WTC11 (cell line): ENCODE measurements at regions not wholly inside any gene's neighbourhood (a gene's known extent, or its start where the extent isn't known, plus 50 kb on each side); places are given as distances from the start of the nearest gene placed in this dataset.

ENCODE experiments used
- ATF3 ChIP-seq: sonication (generic); formaldehyde crosslinking; conservative IDR thresholded peaks from 2 replicates; pipeline ENCODE4 v1.8.1; 2022; ENCODE audit warnings: mild to moderate bottlenecking, missing genetic modification reagents
- CTCF ChIP-seq: fragments of 200-600 bp; IDR thresholded peaks from 2 replicates; pipeline ENCODE4 v1.8.0; 2022; ENCODE audit warnings: antibody characterized with exemption
- FOXP1 ChIP-seq: sonication (generic); formaldehyde crosslinking; IDR thresholded peaks from 2 replicates; pipeline ENCODE4 v1.8.0; 2022; ENCODE audit warnings: missing genetic modification reagents, mild to moderate bottlenecking, moderate library complexity, borderline replicate concordance
- FOXP4 ChIP-seq: sonication (generic); formaldehyde crosslinking; IDR thresholded peaks from 2 replicates; pipeline ENCODE4 v1.8.0; 2022; ENCODE audit warnings: mild to moderate bottlenecking, missing genetic modification reagents
- SP1 ChIP-seq: sonication (generic); formaldehyde crosslinking; conservative IDR thresholded peaks from 2 replicates; pipeline ENCODE4 v1.8.1; 2022; ENCODE audit warnings: missing genetic modification reagents
- TCF7 ChIP-seq: sonication (generic); formaldehyde crosslinking; IDR thresholded peaks from 2 replicates; pipeline ENCODE4 v1.8.0; 2022; ENCODE audit warnings: mild to moderate bottlenecking, low read depth, missing genetic modification reagents, moderate library complexity
- TP53 ChIP-seq: sonication (generic); formaldehyde crosslinking; IDR thresholded peaks from 2 replicates; pipeline ENCODE4 v1.8.1; 2023; ENCODE audit warnings: mild to moderate bottlenecking, missing genetic modification reagents
- ZNF317 ChIP-seq: sonication (generic); formaldehyde crosslinking; IDR thresholded peaks from 2 replicates; pipeline ENCODE4 v1.8.1; 2023; ENCODE audit warnings: low read depth, mild to moderate bottlenecking, moderate library complexity, missing genetic modification reagents, borderline replicate concordance
- ZSCAN18 ChIP-seq: fragments of 250-450 bp; sonication (Bioruptor Pico); IDR thresholded peaks from 2 replicates; pipeline ENCODE4 v2.1.2; 2022; ENCODE audit warnings: mild to moderate bottlenecking, moderate library complexity
- TF ChIP-seq, protein P1 (sequence below): sonication (generic); formaldehyde crosslinking; IDR thresholded peaks from 2 replicates; pipeline ENCODE4 v1.8.1; 2022; ENCODE audit warnings: low read depth, missing genetic modification reagents, borderline replicate concordance
- TF ChIP-seq, protein P2 (sequence below): sonication (generic); formaldehyde crosslinking; IDR thresholded peaks from 2 replicates; pipeline ENCODE4 v1.8.0; 2022; ENCODE audit warnings: mild to moderate bottlenecking, missing genetic modification reagents
- TF ChIP-seq, protein P3 (sequence below): sonication (generic); formaldehyde crosslinking; IDR thresholded peaks from 2 replicates; pipeline ENCODE4 v1.8.1; 2023; ENCODE audit warnings: mild to moderate bottlenecking, moderate library complexity, missing genetic modification reagents

DNA sequence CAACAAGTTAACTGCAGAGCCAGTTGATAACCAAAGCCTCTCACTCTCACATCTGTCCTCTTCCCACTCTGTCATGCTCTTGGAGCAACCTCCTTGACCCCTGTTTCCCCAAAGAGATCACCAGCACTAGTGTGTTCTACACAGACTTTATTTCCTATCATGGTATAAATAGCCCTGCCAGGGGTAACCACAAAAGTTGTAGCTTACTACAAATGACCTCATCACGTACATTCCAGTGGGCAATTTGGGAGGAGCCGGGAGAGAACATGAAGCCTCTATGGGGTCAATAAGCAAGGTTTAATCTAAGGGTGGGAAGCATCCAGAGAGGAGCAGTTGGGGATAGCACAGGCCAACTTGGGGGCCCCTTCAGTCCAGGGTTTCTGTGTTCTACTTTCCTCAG is 186.5 kb downstream of the KCNA5 start:
- TF ChIP-seq TCF7 (CRISPR knock-in tag) = no peak
- TF ChIP-seq CTCF = no peak
- TF ChIP-seq FOXP1 = no peak
- no peak for TF ChIP-seq ZSCAN18 (CRISPR knock-in tag)
- TF ChIP-seq ATF3 = no peak
- TF ChIP-seq, protein P1, sequence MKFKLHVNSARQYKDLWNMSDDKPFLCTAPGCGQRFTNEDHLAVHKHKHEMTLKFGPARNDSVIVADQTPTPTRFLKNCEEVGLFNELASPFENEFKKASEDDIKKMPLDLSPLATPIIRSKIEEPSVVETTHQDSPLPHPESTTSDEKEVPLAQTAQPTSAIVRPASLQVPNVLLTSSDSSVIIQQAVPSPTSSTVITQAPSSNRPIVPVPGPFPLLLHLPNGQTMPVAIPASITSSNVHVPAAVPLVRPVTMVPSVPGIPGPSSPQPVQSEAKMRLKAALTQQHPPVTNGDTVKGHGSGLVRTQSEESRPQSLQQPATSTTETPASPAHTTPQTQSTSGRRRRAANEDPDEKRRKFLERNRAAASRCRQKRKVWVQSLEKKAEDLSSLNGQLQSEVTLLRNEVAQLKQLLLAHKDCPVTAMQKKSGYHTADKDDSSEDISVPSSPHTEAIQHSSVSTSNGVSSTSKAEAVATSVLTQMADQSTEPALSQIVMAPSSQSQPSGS = no peak
- TF ChIP-seq SP1 (CRISPR knock-in tag) = no peak
- TF ChIP-seq, protein P2, sequence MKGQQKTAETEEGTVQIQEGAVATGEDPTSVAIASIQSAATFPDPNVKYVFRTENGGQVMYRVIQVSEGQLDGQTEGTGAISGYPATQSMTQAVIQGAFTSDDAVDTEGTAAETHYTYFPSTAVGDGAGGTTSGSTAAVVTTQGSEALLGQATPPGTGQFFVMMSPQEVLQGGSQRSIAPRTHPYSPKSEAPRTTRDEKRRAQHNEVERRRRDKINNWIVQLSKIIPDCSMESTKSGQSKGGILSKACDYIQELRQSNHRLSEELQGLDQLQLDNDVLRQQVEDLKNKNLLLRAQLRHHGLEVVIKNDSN (CRISPR knock-in tag) = no peak
- TF ChIP-seq TP53 (CRISPR knock-in tag) = no peak
- TF ChIP-seq, protein P3, sequence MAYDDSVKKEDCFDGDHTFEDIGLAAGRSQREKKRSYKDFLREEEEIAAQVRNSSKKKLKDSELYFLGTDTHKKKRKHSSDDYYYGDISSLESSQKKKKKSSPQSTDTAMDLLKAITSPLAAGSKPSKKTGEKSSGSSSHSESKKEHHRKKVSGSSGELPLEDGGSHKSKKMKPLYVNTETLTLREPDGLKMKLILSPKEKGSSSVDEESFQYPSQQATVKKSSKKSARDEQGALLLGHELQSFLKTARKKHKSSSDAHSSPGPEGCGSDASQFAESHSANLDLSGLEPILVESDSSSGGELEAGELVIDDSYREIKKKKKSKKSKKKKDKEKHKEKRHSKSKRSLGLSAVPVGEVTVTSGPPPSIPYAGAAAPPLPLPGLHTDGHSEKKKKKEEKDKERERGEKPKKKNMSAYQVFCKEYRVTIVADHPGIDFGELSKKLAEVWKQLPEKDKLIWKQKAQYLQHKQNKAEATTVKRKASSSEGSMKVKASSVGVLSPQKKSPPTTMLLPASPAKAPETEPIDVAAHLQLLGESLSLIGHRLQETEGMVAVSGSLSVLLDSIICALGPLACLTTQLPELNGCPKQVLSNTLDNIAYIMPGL (CRISPR knock-in tag) = no peak
- TF ChIP-seq FOXP4 (CRISPR knock-in tag) = no peak
- no peak for TF ChIP-seq ZNF317 (CRISPR knock-in tag)
